ENCODE measurements at regions not wholly inside any gene's neighbourhood (a gene's known extent, or its start where the extent isn't known, plus 50 kb on each side); places are given as distances from the start of the nearest gene placed in this dataset.

DNA sequence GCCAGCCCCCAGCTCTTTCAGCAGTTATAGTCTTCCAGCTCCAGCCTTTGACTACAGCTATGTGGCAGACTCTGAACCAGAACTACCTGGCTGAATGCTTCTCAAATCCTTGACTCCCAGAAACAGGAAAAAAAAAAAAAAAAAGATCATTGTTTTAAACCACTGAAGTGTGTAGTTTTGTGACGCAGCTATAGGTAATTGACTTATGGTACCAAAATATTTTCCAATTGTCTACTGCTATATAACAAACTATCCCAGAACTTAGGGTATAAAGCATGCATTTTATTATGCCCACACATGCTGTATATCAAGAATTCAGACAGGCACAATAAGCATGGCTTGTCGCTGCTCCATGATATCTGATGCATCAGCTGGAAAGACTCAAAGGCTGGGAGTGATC is 127.1 kb upstream of the POC5 start:
- Mint-ChIP-seq H3K4me1 (no peaks in the 10 kb centered on the region), H3K36me3 (ENCODE audit: low read depth) (no peaks in the 10 kb centered on the region), H3K27me3 (ENCODE audit: low read depth) (peaks cover 2% of the 10 kb centered on the region), H3K4me3 (no peak overlapping the region), H3K9me3 (peaks cover 9% of the 10 kb centered on the region), H3K27ac (no peak overlapping the region)
- no peak for TF ChIP-seq CTCF (IDR thresholded peaks at IDR 0.05; ENCODE audit: unreplicated experiment in 3 of 3)

DNA sequence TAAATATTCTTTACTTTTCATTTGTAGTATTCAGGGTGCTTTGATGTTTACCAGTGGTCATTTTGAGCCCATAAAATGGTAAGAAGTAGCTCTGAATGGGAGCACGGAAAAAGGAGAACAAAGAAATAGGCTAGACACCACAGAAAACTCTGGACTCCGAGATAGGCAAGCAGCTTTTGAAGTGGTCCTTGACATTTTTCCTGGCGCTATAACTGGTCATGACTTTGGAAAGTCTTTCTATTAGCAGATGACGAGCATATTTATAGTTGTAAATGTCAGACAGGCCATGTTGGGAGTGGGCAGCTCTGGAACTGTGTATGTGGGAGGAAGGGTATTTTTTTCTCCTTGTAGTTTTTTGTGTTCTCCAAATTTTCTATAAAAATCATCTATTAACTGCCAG is 126.1 kb upstream of the POC5 start:
- Mint-ChIP-seq H3K4me1 (no peaks in the 10 kb centered on the region), H3K27me3 (ENCODE audit: low read depth) (peaks cover 4% of the 10 kb centered on the region), H3K9me3 (peaks cover 12% of the 10 kb centered on the region), H3K4me3 (no peak overlapping the region), H3K36me3 (ENCODE audit: low read depth) (no peaks in the 10 kb centered on the region), H3K27ac (no peak overlapping the region)
- TF ChIP-seq CTCF (IDR thresholded peaks at IDR 0.05; ENCODE audit: unreplicated experiment in 3 of 3), result no peak

- no peak for TF ChIP-seq CTCF (IDR thresholded peaks at IDR 0.05; ENCODE audit: unreplicated experiment in 3 of 3)
- H3K27ac Mint-ChIP-seq, result no peak overlapping the region
- peaks cover 18% of the 10 kb centered on the region for H3K9me3 Mint-ChIP-seq
- H3K27me3 Mint-ChIP-seq (ENCODE audit: low read depth), result peaks cover 4% of the 10 kb centered on the region
- no peaks in the 10 kb centered on the region for H3K36me3 Mint-ChIP-seq (ENCODE audit: low read depth)
- H3K4me1 Mint-ChIP-seq, result no peaks in the 10 kb centered on the region
- H3K4me3 Mint-ChIP-seq, result no peak overlapping the region
Measured at GRCh38 chr5:75839547-75839946, 122.3 kb upstream of the POC5 start.

- no peak for TF ChIP-seq CTCF (IDR thresholded peaks at IDR 0.05; ENCODE audit: unreplicated experiment in 3 of 3)
- H3K36me3 Mint-ChIP-seq (ENCODE audit: low read depth), result no peaks in the 10 kb centered on the region
Measured at GRCh38 chr5:75837258-75837841, 120.1 kb upstream of the POC5 start.

GRCh38 chr5:75831561-75831960 is 114.3 kb upstream of the POC5 start:
- Mint-ChIP-seq H3K4me3 (no peak overlapping the region), H3K4me1 (no peaks in the 10 kb centered on the region), H3K36me3 (ENCODE audit: low read depth) (no peaks in the 10 kb centered on the region), H3K9me3 (peaks cover 8% of the 10 kb centered on the region), H3K27ac (no peak overlapping the region), H3K27me3 (ENCODE audit: low read depth) (no peaks in the 10 kb centered on the region)
- no peak for TF ChIP-seq CTCF (IDR thresholded peaks at IDR 0.05; ENCODE audit: unreplicated experiment in 3 of 3)

More at GRCh38 chr5:75837258-75837841, 120.1 kb upstream of the POC5 start:
- H3K27ac Mint-ChIP-seq, result no peak overlapping the region
- no peaks in the 10 kb centered on the region for H3K4me1 Mint-ChIP-seq
- H3K4me3 Mint-ChIP-seq, result no peak overlapping the region
- H3K9me3 Mint-ChIP-seq, result peaks cover 19% of the 10 kb centered on the region
- H3K27me3 Mint-ChIP-seq (ENCODE audit: low read depth), result peaks cover 4% of the 10 kb centered on the region

DNA sequence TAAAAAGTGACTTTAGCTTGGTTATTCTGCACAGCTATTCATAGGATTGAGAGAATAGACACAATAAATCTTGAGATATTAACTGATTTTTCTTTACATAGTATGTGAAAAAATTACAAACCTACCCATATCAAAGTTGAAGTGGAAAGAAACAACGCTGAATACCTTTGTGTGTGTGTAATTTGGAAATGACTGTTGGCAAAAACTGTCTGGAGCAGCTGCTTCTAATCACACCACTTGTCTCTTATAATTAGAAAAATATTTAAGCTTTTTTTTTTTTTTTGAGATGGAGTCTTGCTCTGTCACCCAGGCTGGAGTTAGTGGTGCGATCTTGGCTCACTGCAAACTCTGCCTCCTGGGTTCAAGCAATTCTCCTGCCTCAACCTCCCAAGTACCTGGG is 110.8 kb upstream of the POC5 start:
- no peaks in the 10 kb centered on the region for H3K36me3 Mint-ChIP-seq (ENCODE audit: low read depth)
- H3K4me1 Mint-ChIP-seq, result no peaks in the 10 kb centered on the region
- no peak overlapping the region for H3K27ac Mint-ChIP-seq
- H3K4me3 Mint-ChIP-seq, result no peak overlapping the region
- no peak for TF ChIP-seq CTCF (IDR thresholded peaks at IDR 0.05; ENCODE audit: unreplicated experiment in 3 of 3)
- peaks cover under 1% of the 10 kb centered on the region for H3K9me3 Mint-ChIP-seq
- H3K27me3 Mint-ChIP-seq (ENCODE audit: low read depth), result no peaks in the 10 kb centered on the region
